HEK293 (cell line): ENCODE measurements at regions not wholly inside any gene's neighbourhood (a gene's known extent, or its start where the extent isn't known, plus 50 kb on each side); places are given as distances from the start of the nearest gene placed in this dataset.
"Not testable (repeated sequence)": the region's sequence is repeated elsewhere in the genome, so short reads cannot be mapped to it uniquely, and the experiment has no call there.

Experiments
- CTCF ChIA-PET: fragments of 350-600 bp; formaldehyde crosslinking; extraction: SDS; loops from one replicate; lab custom pipeline; 2021; ENCODE audit warnings: antibody characterized with exemption; lab: Yijun Ruan, JAX
- POLR2A ChIA-PET: fragments of 300-600 bp; formaldehyde crosslinking; extraction: SDS; loops from one replicate; lab custom pipeline; 2020; ENCODE audit warnings: antibody characterized with exemption, inconsistent platforms; lab: Yijun Ruan, JAX
- H3K27ac ChIP-seq: fragments of 200-500 bp; sonication (Bioruptor generic); 2 replicates; pipeline ENCODE4 v1.5.1; 2014; ENCODE audit warnings: low read depth, low read length, control low read depth, inconsistent platforms; ENCODE audit errors: extremely low read depth
- H3K36me3 ChIP-seq, 2 experiments: fragments of 200-500 bp in 1 of 2; sonication (Bioruptor generic) in 1 of 2; 1 replicate in 1 of 2; 2 replicates in 1 of 2; pipeline ENCODE4 v1.5.1; 2014 to 2017; ENCODE audit warnings: inconsistent platforms in 2 of 2, low read length in 2 of 2; ENCODE audit not compliant: control insufficient read depth in 2 of 2, insufficient read depth in 1 of 2
- H3K4me1 ChIP-seq: fragments of 200-500 bp; sonication (Bioruptor generic); 2 replicates; pipeline ENCODE4 v1.5.1; 2014; ENCODE audit warnings: mild to moderate bottlenecking, low read length, inconsistent platforms; ENCODE audit not compliant: control insufficient read depth, insufficient read depth
- H3K4me3 ChIP-seq: 2 replicates; pipeline ENCODE4 v1.5.1; 2011; ENCODE audit warnings: low read depth, mild to moderate bottlenecking, control low read depth, low read length, moderate library complexity
- H3K9me3 ChIP-seq: fragments of 200-500 bp; sonication (Bioruptor generic); 2 replicates; pipeline ENCODE4 v1.5.1; 2014; ENCODE audit warnings: low read depth, low read length, inconsistent platforms; ENCODE audit not compliant: control insufficient read depth, insufficient read depth
- GFI1B ChIP-seq: fragments of 450-650 bp; formaldehyde crosslinking; IDR thresholded peaks from 2 replicates; pipeline ENCODE4 v1.5.1; 2016; ENCODE audit warnings: missing biosample characterization, missing genetic modification characterization
- PBX3 ChIP-seq: sonication (generic); formaldehyde crosslinking; IDR thresholded peaks from 2 replicates; pipeline ENCODE4 v1.8.1; 2022; ENCODE audit warnings: mild to moderate bottlenecking, moderate library complexity, missing genetic modification reagents
- RBAK ChIP-seq: fragments of 450-650 bp; formaldehyde crosslinking; IDR thresholded peaks from 2 replicates; pipeline ENCODE4 v1.5.1; 2016; ENCODE audit warnings: missing biosample characterization, missing genetic modification characterization
- SP3 ChIP-seq: fragments of 450-650 bp; formaldehyde crosslinking; IDR thresholded peaks from 2 replicates; pipeline ENCODE4 v1.5.1; 2016; ENCODE audit warnings: missing biosample characterization, missing genetic modification characterization
- SP7 ChIP-seq: fragments of 450-650 bp; formaldehyde crosslinking; IDR thresholded peaks from 2 replicates; pipeline ENCODE4 v1.5.1; 2016; ENCODE audit warnings: missing biosample characterization, missing genetic modification characterization
- ZBTB7A ChIP-seq: fragments of 450-650 bp; formaldehyde crosslinking; IDR thresholded peaks from 2 replicates; pipeline ENCODE4 v1.5.1; 2016; ENCODE audit warnings: low read depth, missing biosample characterization, missing genetic modification characterization
- ZEB2 ChIP-seq: fragments of 450-650 bp; formaldehyde crosslinking; IDR thresholded peaks from 2 replicates; pipeline ENCODE4 v1.5.1; 2016; ENCODE audit warnings: missing biosample characterization, missing genetic modification characterization
- ZNF140 ChIP-seq: fragments of 450-650 bp; formaldehyde crosslinking; IDR thresholded peaks from 2 replicates; pipeline ENCODE4 v1.5.1; 2016; ENCODE audit warnings: missing biosample characterization, missing genetic modification characterization
- ZNF146 ChIP-seq: fragments of 450-650 bp; formaldehyde crosslinking; IDR thresholded peaks from 2 replicates; pipeline ENCODE4 v1.5.1; 2016; ENCODE audit warnings: missing biosample characterization, missing genetic modification characterization
- ZNF155 ChIP-seq: fragments of 450-650 bp; formaldehyde crosslinking; IDR thresholded peaks from 2 replicates; pipeline ENCODE4 v1.5.1; 2016; ENCODE audit warnings: missing biosample characterization, missing genetic modification characterization
- ZNF2 ChIP-seq: fragments of 450-650 bp; formaldehyde crosslinking; IDR thresholded peaks from 2 replicates; pipeline ENCODE4 v1.5.1; 2016; ENCODE audit warnings: missing biosample characterization, missing genetic modification characterization
- ZNF350 ChIP-seq: fragments of 450-650 bp; formaldehyde crosslinking; IDR thresholded peaks from 2 replicates; pipeline ENCODE4 v1.5.0; 2017; ENCODE audit warnings: missing biosample characterization, mild to moderate bottlenecking, missing genetic modification characterization
- ZNF37A ChIP-seq: fragments of 450-650 bp; IDR thresholded peaks from 2 replicates; pipeline ENCODE4 v1.5.1; 2018; ENCODE audit warnings: missing biosample characterization, missing genetic modification characterization
- ZNF544 ChIP-seq: fragments of 450-650 bp; formaldehyde crosslinking; IDR thresholded peaks from 2 replicates; pipeline ENCODE4 v1.5.0; 2017; ENCODE audit warnings: missing biosample characterization, missing genetic modification characterization
- ZNF561 ChIP-seq: fragments of 450-650 bp; IDR thresholded peaks from 2 replicates; pipeline ENCODE4 v1.5.1; 2018; ENCODE audit warnings: missing biosample characterization, missing genetic modification characterization, borderline replicate concordance
- ZNF585B ChIP-seq: fragments of 450-650 bp; formaldehyde crosslinking; IDR thresholded peaks from 2 replicates; pipeline ENCODE4 v1.5.1; 2016; ENCODE audit warnings: missing biosample characterization, missing genetic modification characterization
- ZNF629 ChIP-seq: fragments of 450-650 bp; formaldehyde crosslinking; IDR thresholded peaks from 2 replicates; pipeline ENCODE4 v1.5.1; 2017; ENCODE audit warnings: missing biosample characterization, missing genetic modification characterization
- ZNF664 ChIP-seq: fragments of 450-650 bp; formaldehyde crosslinking; IDR thresholded peaks from 2 replicates; pipeline ENCODE4 v1.5.1; 2016; ENCODE audit warnings: missing biosample characterization, missing genetic modification characterization
- ZNF704 ChIP-seq: fragments of 450-650 bp; formaldehyde crosslinking; IDR thresholded peaks from 2 replicates; pipeline ENCODE4 v1.5.1; 2016; ENCODE audit warnings: missing biosample characterization, missing genetic modification characterization

- TF ChIP-seq ZBTB7A (tag by site-specific recombination) (no peak), ZNF544 (no peak)
These were observed 1344.5 kb upstream of the PCDH7 start (continued) for GRCh38 chr4:29375716-29376115.

- H3K36me3 ChIP-seq: not testable (repeated sequence)
These were observed 1341.9 kb upstream of the PCDH7 start for GRCh38 chr4:29378237-29378636.

GRCh38 chr4:29390921-29391320 is 1329.2 kb upstream of the PCDH7 start:
- Histone ChIP-seq H3K4me3 (no peak overlapping the region), H3K4me1 (no peaks in the 10 kb centered on the region), H3K36me3 (no peaks in the 10 kb centered on the region), H3K27ac (no peak overlapping the region), H3K9me3 (no peaks in the 10 kb centered on the region)
- POLR2A ChIA-PET: no interaction called here
- CTCF ChIA-PET: no interaction called here
- TF ChIP-seq PBX3 (CRISPR knock-in tag) (no peak), ZNF704 (tag by site-specific recombination) (no peak), ZNF350 (no peak), GFI1B (tag by site-specific recombination) (no peak), ZNF585B (tag by site-specific recombination) (no peak), ZNF37A (tag by site-specific recombination) (no peak), ZNF664 (tag by site-specific recombination) (no peak), ZEB2 (tag by site-specific recombination) (no peak), SP7 (no peak), ZNF629 (tag by site-specific recombination) (no peak), ZNF2 (tag by site-specific recombination) (no peak), ZNF155 (tag by site-specific recombination) (no peak), RBAK (tag by site-specific recombination) (no peak), ZNF561 (no peak)

More at GRCh38 chr4:29378237-29378636, 1341.9 kb upstream of the PCDH7 start:
- H3K27ac ChIP-seq, H3K4me1 ChIP-seq, H3K9me3 ChIP-seq, POLR2A ChIA-PET, H3K4me3 ChIP-seq, CTCF ChIA-PET: not testable (repeated sequence)
- TF ChIP-seq ZNF146: peak; percentile 61; the same call in 1 of the 2 replicates

GRCh38 chr4:29405116-29405515 is 1315.1 kb upstream of the PCDH7 start:
- no peak for TF ChIP-seq ZNF140
- no peak for TF ChIP-seq ZNF704 (tag by site-specific recombination)
- no peak for TF ChIP-seq SP3 (tag by site-specific recombination)
- TF ChIP-seq, all 188 proteins: peak for 0
- no peak overlapping the region for H3K27ac ChIP-seq
- H3K4me1 ChIP-seq: no peaks in the 10 kb centered on the region
- POLR2A ChIA-PET: no interaction called here
- no peaks in the 10 kb centered on the region for H3K36me3 ChIP-seq
- CTCF ChIA-PET: no interaction called here
- no peaks in the 10 kb centered on the region for H3K9me3 ChIP-seq
- H3K4me3 ChIP-seq: no peak overlapping the region
